ENCODE measurements at regions not wholly inside any gene's neighbourhood (a gene's known extent, or its start where the extent isn't known, plus 50 kb on each side); places are given as distances from the start of the nearest gene placed in this dataset.
"Not testable (repeated sequence)": the region's sequence is repeated elsewhere in the genome, so short reads cannot be mapped to it uniquely, and the experiment has no call there.

DNA sequence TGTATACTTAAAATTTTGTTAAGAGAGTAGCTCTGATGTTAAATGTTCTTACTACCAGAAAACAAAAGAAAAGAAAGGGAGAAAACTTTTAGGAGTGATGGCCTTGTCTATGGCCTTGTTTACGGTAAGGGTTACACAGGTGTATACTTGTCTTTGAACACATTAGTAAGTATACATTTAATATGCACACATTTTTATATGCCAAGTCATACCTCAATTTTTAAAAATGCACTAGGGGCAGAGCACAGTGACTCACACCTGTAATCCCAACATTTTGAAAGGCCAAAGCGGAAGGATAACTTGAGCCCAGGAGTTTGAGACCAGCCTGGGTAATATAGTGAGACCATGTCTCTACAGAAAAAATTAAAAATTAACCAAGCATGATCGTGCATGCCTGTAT lies 166.7 kb upstream of the SNX2 start:
- H3K4me3 ChIP-seq (ENCODE audit: low read depth, low read length) = no peak overlapping the region
- no peak for TF ChIP-seq CTCF (IDR thresholded peaks at IDR 0.05; ENCODE audit: borderline replicate concordance, insufficient read depth, low read depth, low read length)

DNA sequence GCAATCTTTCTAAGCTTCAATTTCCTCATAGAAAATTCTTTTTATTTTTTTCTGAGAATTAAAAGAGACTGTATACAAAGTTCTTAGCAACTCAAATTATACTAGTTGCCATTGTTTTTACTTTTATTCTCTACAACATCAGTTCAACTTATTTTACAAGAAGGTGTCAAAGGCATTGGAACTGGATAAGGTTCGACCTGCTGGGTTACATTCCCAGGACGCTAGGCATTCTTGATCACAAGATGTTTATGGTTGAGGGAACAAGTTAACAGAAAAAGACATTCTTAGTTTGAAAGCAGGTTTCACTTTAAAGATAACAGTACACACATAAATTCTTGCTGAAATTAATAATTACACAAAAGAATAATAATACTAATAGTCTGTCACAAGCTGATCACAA lies 163.5 kb upstream of the SNX2 start:
- no peak for TF ChIP-seq CTCF (IDR thresholded peaks at IDR 0.05; ENCODE audit: borderline replicate concordance, insufficient read depth, low read depth, low read length)
- H3K4me3 ChIP-seq (ENCODE audit: low read depth, low read length) = no peak overlapping the region

DNA sequence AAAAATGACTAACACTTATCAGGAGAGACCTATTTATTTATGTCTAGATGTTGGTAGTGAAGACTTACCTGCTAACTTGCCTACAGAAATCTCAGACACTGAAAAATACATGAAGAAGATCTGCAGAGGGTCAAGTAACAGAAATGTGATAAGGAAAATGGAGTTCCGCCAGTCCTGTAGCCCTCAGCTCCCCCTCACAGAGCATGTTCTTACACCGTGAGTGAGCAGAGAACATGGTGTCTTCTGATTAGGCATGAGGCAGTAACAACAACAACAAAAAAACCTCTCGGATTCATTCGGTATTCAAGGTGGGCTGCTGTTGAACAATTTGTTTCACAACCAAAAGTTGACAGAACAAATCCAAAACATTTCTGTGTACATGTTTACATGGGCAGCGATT lies 162.0 kb upstream of the SNX2 start:
- no peak for TF ChIP-seq CTCF (IDR thresholded peaks at IDR 0.05; ENCODE audit: borderline replicate concordance, insufficient read depth, low read depth, low read length)

GRCh38 chr5:122615146-122615545 lies 159.7 kb upstream of the SNX2 start:
- TF ChIP-seq CTCF (IDR thresholded peaks at IDR 0.05; ENCODE audit: borderline replicate concordance, insufficient read depth, low read depth, low read length) = no peak
- no peak overlapping the region for H3K4me3 ChIP-seq (ENCODE audit: low read depth, low read length)

More for the DNA sequence above, 162.0 kb upstream of the SNX2 start:
- H3K4me3 ChIP-seq (ENCODE audit: low read depth, low read length) = no peak overlapping the region

GRCh38 chr5:122615832-122616231 lies 159.0 kb upstream of the SNX2 start:
- TF ChIP-seq CTCF (IDR thresholded peaks at IDR 0.05; ENCODE audit: borderline replicate concordance, insufficient read depth, low read depth, low read length) = no peak
- no peak overlapping the region for H3K4me3 ChIP-seq (ENCODE audit: low read depth, low read length)

DNA sequence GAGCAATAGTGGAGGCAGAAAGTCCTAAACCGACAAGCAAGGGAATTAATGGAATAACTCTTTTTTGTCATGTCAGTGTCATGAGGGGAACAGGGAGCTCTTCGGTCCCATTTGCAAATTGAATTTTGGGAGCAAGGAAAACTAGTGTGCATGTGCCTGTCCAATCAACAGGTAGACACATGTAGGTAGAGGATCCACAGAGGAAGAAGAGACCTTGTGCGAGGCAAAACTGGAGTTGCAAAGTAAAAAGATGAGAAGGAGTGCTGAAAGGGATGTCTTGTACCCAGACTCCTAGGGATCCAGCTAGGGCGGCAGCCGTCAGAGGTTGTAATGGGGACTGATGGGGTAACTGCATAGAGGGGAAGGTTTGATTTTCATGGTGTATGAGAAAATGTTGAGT lies 156.8 kb upstream of the SNX2 start:
- not testable (repeated sequence) for H3K4me3 ChIP-seq (ENCODE audit: low read depth, low read length)

- H3K4me3 ChIP-seq (ENCODE audit: low read depth, low read length) = not testable (repeated sequence)
Observed at GRCh38 chr5:122620768-122621167, 154.1 kb upstream of the SNX2 start.

DNA sequence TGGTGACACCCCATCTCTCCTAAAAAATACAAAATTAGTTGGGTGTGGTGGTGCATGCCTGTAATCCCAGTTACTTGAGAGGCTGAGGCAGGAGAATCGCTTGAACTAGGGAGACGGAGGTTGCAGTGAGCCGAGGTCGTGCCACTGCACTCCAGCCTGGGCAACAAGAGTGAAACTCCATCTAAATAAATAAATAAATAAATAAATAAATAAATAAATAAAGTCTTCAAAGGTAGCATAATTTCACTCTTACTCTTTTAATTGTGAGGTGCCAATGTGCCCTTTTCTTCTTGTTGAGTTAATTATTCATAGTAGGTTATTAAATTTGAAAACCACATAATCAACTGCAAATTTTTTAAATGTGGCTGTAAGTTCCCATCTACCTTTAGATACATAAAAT lies 146.2 kb upstream of the SNX2 start:
- H3K4me3 ChIP-seq (ENCODE audit: low read depth, low read length) = not testable (repeated sequence)

- no peak for TF ChIP-seq CTCF (IDR thresholded peaks at IDR 0.05; ENCODE audit: borderline replicate concordance, insufficient read depth, low read depth, low read length)
- H3K4me3 ChIP-seq (ENCODE audit: low read depth, low read length) = no peak overlapping the region
Observed at GRCh38 chr5:122629121-122629677, 145.7 kb upstream of the SNX2 start.

All from GM12875 (cell line).